ENCODE measurements at regions not wholly inside any gene's neighbourhood (a gene's known extent, or its start where the extent isn't known, plus 50 kb on each side); places are given as distances from the start of the nearest gene placed in this dataset.

DNA sequence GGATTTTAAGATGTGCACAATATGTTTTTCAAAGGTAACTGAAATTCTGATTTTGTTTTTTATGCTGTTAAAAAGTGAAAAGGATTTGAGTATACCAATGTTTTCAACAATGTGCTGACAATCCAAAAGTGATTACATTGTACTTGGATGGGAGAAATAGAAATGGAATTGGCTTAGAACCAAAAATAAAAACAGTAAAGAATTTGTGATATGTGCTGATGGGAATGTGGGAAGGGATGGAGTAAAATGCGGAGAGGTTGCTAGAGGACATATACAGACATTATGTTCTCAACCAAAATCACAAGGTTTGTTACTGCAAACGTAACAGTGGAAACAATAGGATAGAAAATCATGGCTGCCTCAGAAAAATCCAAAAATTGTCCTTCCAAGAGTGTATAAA is 279.3 kb upstream of the TENM4 start:
- H3K27ac ChIP-seq (ENCODE audit: low read depth, low read length): no peak overlapping the region
- no peaks in the 10 kb centered on the region for H3K36me3 ChIP-seq (ENCODE audit: insufficient read depth, low read length)
- no peaks in the 10 kb centered on the region for H3K27me3 ChIP-seq (ENCODE audit: control insufficient read depth in 1 of 2, insufficient read depth in 2 of 2, low read length in 2 of 2)
- no peak overlapping the region for H3K4me3 ChIP-seq (ENCODE audit: low read depth in 1 of 2, low read length in 2 of 2)
- H3K4me1 ChIP-seq (ENCODE audit: insufficient read depth, low read length): no peaks in the 10 kb centered on the region
- H3K9ac ChIP-seq (ENCODE audit: low read length): no peak overlapping the region
- no peaks in the 10 kb centered on the region for H3K9me3 ChIP-seq (ENCODE audit: low read length)

DNA sequence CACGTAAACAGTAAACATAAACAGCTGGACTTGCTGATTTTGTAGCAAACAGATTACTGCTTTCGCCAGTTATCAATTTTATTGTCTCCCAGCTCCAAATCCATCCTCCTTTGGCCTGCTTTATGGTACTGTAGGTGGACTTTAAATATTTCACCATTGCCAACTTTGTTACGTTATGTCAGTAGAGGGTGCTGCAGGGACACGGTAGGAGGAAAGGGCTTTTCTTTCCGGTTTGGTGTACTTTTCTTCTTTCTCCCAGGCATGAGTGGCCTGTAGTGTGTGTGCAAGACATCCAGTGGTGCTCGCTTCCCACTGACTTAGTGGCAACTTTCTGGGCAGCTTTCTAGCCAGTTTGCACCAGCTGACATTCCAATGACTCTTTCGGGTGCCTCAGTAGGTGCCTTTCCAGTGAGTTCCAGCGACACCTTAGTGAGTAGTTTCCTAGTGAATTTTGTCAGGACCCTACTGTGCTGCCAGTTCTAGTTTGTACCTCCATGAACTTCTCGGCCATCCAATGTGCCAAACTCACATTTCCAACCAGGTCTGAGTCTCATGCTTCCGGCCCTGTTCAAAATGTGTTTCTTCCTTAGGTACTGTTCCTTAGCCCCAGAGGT is 267.6 kb upstream of the TENM4 start:
- no peak overlapping the region for H3K9ac ChIP-seq (ENCODE audit: low read length)

DNA sequence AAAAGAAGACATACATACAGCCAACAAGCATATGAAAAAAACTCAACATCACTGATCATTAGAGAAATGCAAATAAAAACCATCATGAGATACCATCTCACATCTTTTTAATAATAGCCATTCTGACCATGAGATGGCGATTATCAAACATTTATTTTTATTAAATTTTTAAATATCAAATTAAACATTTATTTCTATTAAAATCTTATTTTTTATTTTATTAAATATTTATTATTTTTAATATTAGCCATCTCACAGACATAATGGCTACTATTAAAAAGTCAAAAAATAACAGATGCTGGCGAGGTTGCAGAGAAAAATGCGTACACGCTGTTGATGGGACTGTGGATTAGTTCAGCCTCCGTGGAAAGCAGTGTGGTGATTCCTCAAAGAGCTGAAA is 264.8 kb upstream of the TENM4 start:
- H3K4me1 ChIP-seq (ENCODE audit: insufficient read depth, low read length): no peaks in the 10 kb centered on the region
- H3K27ac ChIP-seq (ENCODE audit: low read depth, low read length): no peak overlapping the region
- H3K4me3 ChIP-seq (ENCODE audit: low read depth in 1 of 2, low read length in 2 of 2): no peak overlapping the region
- H3K27me3 ChIP-seq (ENCODE audit: control insufficient read depth in 1 of 2, insufficient read depth in 2 of 2, low read length in 2 of 2): no peaks in the 10 kb centered on the region
- no peaks in the 10 kb centered on the region for H3K9me3 ChIP-seq (ENCODE audit: low read length)
- no peak overlapping the region for H3K9ac ChIP-seq (ENCODE audit: low read length)
- no peaks in the 10 kb centered on the region for H3K36me3 ChIP-seq (ENCODE audit: insufficient read depth, low read length)

More for the DNA sequence above, 267.6 kb upstream of the TENM4 start:
- Histone ChIP-seq H3K27ac (ENCODE audit: low read depth, low read length) (no peak overlapping the region), H3K9me3 (ENCODE audit: low read length) (no peaks in the 10 kb centered on the region), H3K4me3 (ENCODE audit: low read depth in 1 of 2, low read length in 2 of 2) (no peak overlapping the region), H3K36me3 (ENCODE audit: insufficient read depth, low read length) (no peaks in the 10 kb centered on the region), H3K27me3 (ENCODE audit: control insufficient read depth in 1 of 2, insufficient read depth in 2 of 2, low read length in 2 of 2) (no peaks in the 10 kb centered on the region), H3K4me1 (ENCODE audit: insufficient read depth, low read length) (no peaks in the 10 kb centered on the region)

DNA sequence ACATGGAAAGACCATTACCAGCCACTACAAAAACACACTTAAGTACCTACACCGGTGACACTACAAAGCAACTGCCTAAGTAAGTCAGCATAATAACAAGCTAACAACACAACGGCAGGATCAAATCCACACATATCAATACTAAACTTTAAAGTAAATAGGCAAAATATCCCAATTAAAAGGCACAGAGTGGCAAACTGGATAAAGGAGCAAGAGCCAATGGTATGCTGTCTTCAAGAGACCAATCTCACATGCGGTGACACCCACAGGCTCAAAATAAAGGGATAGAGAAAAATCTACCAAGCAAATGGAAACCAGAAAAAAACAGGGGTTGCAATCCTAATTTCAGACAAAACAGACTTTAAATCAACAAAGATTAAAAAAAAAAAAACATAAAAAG is 261.5 kb upstream of the TENM4 start:
- H3K9ac ChIP-seq (ENCODE audit: low read length): no peak overlapping the region
- H3K27ac ChIP-seq (ENCODE audit: low read depth, low read length): no peak overlapping the region
- H3K27me3 ChIP-seq (ENCODE audit: control insufficient read depth in 1 of 2, insufficient read depth in 2 of 2, low read length in 2 of 2): no peaks in the 10 kb centered on the region
- no peaks in the 10 kb centered on the region for H3K36me3 ChIP-seq (ENCODE audit: insufficient read depth, low read length)
- no peaks in the 10 kb centered on the region for H3K4me1 ChIP-seq (ENCODE audit: insufficient read depth, low read length)
- H3K9me3 ChIP-seq (ENCODE audit: low read length): peaks cover 4% of the 10 kb centered on the region
- H3K4me3 ChIP-seq (ENCODE audit: low read depth in 1 of 2, low read length in 2 of 2): no peak overlapping the region

DNA sequence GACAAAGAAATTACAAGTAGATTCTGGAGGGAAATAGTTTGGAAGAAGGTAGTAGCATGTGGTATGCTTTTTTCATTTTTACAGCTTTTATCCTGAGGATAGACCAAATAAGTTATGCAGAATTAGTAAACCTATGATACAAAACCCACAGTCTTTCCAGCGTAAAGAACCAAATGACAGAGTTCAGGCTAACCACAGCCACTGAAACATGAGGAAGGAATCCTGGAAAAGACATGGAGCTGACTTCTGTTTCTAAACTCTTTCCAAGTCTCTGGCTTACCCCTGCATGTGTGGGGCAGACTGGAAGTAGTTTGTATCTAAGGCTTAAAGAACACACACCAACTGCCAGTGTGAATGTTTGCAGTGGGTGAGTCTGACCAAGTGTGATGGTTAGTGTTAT is 258.4 kb upstream of the TENM4 start:
- H3K4me3 ChIP-seq (ENCODE audit: low read depth in 1 of 2, low read length in 2 of 2): no peak overlapping the region
- H3K9ac ChIP-seq (ENCODE audit: low read length): no peak overlapping the region
- no peaks in the 10 kb centered on the region for H3K36me3 ChIP-seq (ENCODE audit: insufficient read depth, low read length)
- H3K27ac ChIP-seq (ENCODE audit: low read depth, low read length): no peak overlapping the region
- H3K4me1 ChIP-seq (ENCODE audit: insufficient read depth, low read length): no peaks in the 10 kb centered on the region
- no peaks in the 10 kb centered on the region for H3K27me3 ChIP-seq (ENCODE audit: control insufficient read depth in 1 of 2, insufficient read depth in 2 of 2, low read length in 2 of 2)
- peaks cover 4% of the 10 kb centered on the region for H3K9me3 ChIP-seq (ENCODE audit: low read length)

DNA sequence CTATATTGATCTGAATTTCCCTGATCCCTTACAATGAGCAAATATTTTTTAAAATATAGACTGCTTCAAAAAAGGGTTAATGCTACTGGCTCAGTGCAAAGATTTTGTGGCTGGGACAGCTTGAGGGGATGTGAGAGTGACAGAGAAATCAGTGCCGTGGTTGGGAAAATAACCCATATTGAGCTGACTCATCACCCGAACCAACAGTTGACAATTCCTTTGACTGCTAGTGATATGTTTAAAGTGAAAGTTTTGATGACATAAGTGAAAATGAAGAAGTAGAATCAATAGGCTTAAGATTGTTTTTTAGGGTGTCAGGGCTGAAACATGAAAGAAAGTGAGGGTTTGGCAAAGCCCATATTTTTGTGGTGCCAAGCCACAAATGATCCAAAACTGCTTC is 257.1 kb upstream of the TENM4 start:
- Histone ChIP-seq H3K27ac (ENCODE audit: low read depth, low read length) (no peak overlapping the region), H3K27me3 (ENCODE audit: control insufficient read depth in 1 of 2, insufficient read depth in 2 of 2, low read length in 2 of 2) (no peaks in the 10 kb centered on the region), H3K4me3 (ENCODE audit: low read depth in 1 of 2, low read length in 2 of 2) (no peak overlapping the region), H3K4me1 (ENCODE audit: insufficient read depth, low read length) (no peaks in the 10 kb centered on the region), H3K9me3 (ENCODE audit: low read length) (peaks cover 4% of the 10 kb centered on the region), H3K36me3 (ENCODE audit: insufficient read depth, low read length) (no peaks in the 10 kb centered on the region), H3K9ac (ENCODE audit: low read length) (no peak overlapping the region)

DNA sequence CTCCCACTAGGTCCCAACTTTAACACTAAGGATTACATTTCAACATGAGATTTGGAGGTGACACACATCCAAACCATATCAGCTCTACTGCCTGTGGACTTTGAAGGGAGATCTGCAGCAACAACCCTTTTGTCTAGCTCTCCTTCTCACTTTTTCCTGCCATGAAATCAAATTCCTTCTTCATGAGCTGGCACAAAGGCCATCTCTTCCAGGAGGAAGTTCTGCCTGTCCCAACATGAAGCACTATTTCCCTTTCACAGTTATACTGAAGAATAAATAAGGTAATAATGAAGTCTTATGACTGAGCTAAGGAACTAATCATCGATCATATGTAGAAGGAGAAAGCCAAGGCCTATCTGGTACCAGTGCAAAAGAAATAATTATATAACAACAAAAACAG is 253.5 kb upstream of the TENM4 start:
- no peak overlapping the region for H3K4me3 ChIP-seq (ENCODE audit: low read depth in 1 of 2, low read length in 2 of 2)
- no peaks in the 10 kb centered on the region for H3K27me3 ChIP-seq (ENCODE audit: control insufficient read depth in 1 of 2, insufficient read depth in 2 of 2, low read length in 2 of 2)
- H3K9ac ChIP-seq (ENCODE audit: low read length): no peak overlapping the region
- H3K36me3 ChIP-seq (ENCODE audit: insufficient read depth, low read length): no peaks in the 10 kb centered on the region
- no peak overlapping the region for H3K27ac ChIP-seq (ENCODE audit: low read depth, low read length)
- no peaks in the 10 kb centered on the region for H3K4me1 ChIP-seq (ENCODE audit: insufficient read depth, low read length)
- H3K9me3 ChIP-seq (ENCODE audit: low read length): peaks cover 4% of the 10 kb centered on the region

DNA sequence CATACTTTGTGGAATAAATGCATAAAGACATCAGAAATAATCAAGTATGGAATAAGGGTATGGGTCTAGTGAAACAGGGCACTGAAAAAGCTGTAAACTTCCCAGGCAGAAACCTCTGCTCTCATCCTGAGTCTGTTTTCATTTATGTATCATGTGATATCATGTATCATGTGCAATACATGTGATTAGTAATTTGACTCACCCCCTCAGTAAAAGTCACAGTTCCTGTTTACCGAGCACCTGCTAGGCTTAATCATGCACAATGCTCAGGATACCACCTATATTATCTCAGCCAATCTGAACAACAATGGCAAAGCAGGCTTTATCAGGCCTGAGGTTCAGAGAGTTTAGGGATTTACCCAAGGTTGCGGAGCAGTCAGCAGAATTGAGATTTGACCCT is 250.6 kb upstream of the TENM4 start:
- H3K9me3 ChIP-seq (ENCODE audit: low read length): no peaks in the 10 kb centered on the region
- no peak overlapping the region for H3K9ac ChIP-seq (ENCODE audit: low read length)
- no peak overlapping the region for H3K4me3 ChIP-seq (ENCODE audit: low read depth in 1 of 2, low read length in 2 of 2)
- H3K4me1 ChIP-seq (ENCODE audit: insufficient read depth, low read length): no peaks in the 10 kb centered on the region
- no peaks in the 10 kb centered on the region for H3K27me3 ChIP-seq (ENCODE audit: control insufficient read depth in 1 of 2, insufficient read depth in 2 of 2, low read length in 2 of 2)
- H3K27ac ChIP-seq (ENCODE audit: low read depth, low read length): no peak overlapping the region
- no peaks in the 10 kb centered on the region for H3K36me3 ChIP-seq (ENCODE audit: insufficient read depth, low read length)

DNA sequence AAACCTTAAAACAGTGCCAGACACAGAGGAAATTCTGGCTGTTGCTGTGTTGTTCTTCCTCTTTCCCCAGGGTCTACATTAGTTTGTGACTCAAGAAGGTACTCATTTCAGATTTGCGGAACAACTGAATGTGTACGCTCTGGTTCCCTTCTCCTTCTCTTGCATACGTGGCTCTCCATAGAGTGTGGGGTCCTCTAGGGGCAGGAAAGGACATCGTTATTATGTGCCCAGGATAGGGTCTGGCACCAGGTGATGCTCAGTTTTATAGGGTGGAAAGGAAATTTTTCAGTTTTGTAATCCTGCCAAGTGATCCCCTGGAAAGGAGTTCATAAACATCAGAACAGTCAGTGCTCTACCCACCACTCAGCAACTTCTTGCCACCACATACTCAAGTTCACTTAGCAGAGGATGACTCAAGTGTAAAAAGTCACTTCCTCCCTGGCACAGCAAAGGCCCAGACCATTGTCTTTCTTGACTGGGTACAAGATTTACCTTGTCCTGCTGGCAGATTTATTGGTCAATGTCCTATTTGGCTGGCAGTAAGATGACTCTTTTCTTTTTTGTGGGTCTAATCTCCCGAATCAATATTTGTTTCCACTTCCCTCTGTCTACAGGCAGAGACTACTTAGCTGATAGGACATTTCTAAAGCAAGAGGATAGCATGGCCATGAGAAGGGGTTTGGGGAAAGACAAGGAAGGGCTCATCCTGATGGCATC is 246.0 kb upstream of the TENM4 start:
- Histone ChIP-seq H3K4me3 (ENCODE audit: low read depth in 1 of 2, low read length in 2 of 2) (no peak overlapping the region), H3K27ac (ENCODE audit: low read depth, low read length) (no peak overlapping the region), H3K9ac (ENCODE audit: low read length) (no peak overlapping the region), H3K9me3 (ENCODE audit: low read length) (no peaks in the 10 kb centered on the region), H3K4me1 (ENCODE audit: insufficient read depth, low read length) (no peaks in the 10 kb centered on the region), H3K36me3 (ENCODE audit: insufficient read depth, low read length) (no peaks in the 10 kb centered on the region), H3K27me3 (ENCODE audit: control insufficient read depth in 1 of 2, insufficient read depth in 2 of 2, low read length in 2 of 2) (no peaks in the 10 kb centered on the region)

DNA sequence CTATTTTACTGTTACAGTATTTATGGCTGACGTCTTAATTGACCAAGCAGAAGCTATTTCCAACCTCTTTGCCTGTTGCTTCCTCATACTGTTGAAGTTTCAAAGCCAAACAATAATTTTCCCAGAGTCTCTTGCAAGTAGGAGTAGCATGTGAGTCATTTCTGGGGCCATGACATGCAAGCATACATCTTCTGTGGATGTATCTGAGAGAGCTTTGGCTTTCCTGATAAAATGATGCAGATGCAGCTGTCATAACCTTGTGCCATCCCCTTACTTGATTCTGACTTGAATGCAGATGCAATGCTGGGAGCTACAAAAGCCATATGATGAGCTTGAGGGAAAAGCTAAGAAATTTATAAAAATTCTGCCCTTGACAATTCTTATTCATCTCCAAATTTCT is 243.1 kb upstream of the TENM4 start:
- no peak overlapping the region for H3K4me3 ChIP-seq (ENCODE audit: low read depth in 1 of 2, low read length in 2 of 2)
- no peak overlapping the region for H3K27ac ChIP-seq (ENCODE audit: low read depth, low read length)
- no peak overlapping the region for H3K9ac ChIP-seq (ENCODE audit: low read length)

DNA sequence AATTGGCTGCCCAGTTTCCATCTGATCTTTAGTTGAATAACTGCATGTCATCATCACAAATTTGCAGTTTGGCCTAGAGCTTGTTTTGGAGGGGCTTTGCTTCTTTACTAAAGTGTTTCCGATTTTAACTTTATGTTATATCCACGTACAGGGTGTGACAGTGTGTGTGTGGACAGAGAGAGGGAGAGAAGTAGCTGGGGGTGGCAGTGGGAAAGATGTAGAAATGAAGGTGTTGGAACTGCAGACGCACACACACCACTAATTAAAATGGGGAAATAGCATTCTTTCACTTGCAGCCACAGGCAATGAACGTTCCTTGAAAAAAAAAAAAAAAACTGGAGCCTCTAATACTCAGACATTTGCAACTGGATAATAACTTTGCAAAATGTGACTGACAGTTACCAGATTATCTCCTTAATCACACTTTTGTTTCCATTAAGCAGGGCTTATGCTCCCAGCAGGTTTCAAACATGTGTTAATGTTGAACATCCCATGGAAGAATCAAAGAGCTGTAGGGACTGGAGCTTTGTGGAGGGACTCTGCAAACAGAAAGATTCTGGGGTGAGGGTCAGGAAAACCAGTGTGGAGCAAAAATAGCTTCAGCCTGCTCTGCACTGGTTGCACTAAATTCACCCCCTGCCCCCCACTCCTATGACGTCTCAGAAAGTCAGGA is 238.1 kb upstream of the TENM4 start:
- Histone ChIP-seq H3K27me3 (ENCODE audit: control insufficient read depth in 1 of 2, insufficient read depth in 2 of 2, low read length in 2 of 2) (no peaks in the 10 kb centered on the region), H3K4me1 (ENCODE audit: insufficient read depth, low read length) (no peaks in the 10 kb centered on the region), H3K9ac (ENCODE audit: low read length) (no peak overlapping the region), H3K4me3 (ENCODE audit: low read depth in 1 of 2, low read length in 2 of 2) (no peak overlapping the region), H3K36me3 (ENCODE audit: insufficient read depth, low read length) (no peaks in the 10 kb centered on the region), H3K27ac (ENCODE audit: low read depth, low read length) (no peak overlapping the region), H3K9me3 (ENCODE audit: low read length) (no peaks in the 10 kb centered on the region)

More for the DNA sequence above, 243.1 kb upstream of the TENM4 start:
- H3K36me3 ChIP-seq (ENCODE audit: insufficient read depth, low read length): no peaks in the 10 kb centered on the region
- H3K27me3 ChIP-seq (ENCODE audit: control insufficient read depth in 1 of 2, insufficient read depth in 2 of 2, low read length in 2 of 2): no peaks in the 10 kb centered on the region
- H3K9me3 ChIP-seq (ENCODE audit: low read length): no peaks in the 10 kb centered on the region
- no peaks in the 10 kb centered on the region for H3K4me1 ChIP-seq (ENCODE audit: insufficient read depth, low read length)

All from muscle layer of colon (tissue), 2 donors.